SW480 (cell line): ENCODE measurements at regions not wholly inside any gene's neighbourhood (a gene's known extent, or its start where the extent isn't known, plus 50 kb on each side); places are given as distances from the start of the nearest gene placed in this dataset.

ENCODE experiments used
- DNase-seq: peaks from one replicate; pipeline ENCODE4 v3.0.0-alpha.2; 2016; ENCODE audit warnings: low spot score

DNA sequence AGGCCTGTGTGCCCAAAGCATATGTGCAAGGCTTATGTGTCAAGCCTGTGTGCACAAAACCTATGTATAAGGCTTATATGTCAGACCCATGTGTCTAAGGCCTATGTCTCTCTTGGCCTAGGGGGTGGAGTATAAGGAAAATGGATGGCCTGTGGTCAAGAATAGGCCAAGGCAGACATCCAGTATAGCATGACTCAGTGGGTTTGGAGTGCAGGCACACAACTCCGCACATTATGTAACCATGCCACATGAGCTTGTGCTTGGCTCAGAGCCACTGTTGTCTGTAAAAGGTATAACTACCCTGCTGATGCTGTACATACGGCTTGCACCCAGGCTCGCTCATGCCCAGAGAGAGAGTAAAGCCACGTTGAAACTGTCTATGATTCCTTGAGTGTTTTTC, 626.4 kb upstream of the NUDT12 start:
- DNase-seq = no peak

DNA sequence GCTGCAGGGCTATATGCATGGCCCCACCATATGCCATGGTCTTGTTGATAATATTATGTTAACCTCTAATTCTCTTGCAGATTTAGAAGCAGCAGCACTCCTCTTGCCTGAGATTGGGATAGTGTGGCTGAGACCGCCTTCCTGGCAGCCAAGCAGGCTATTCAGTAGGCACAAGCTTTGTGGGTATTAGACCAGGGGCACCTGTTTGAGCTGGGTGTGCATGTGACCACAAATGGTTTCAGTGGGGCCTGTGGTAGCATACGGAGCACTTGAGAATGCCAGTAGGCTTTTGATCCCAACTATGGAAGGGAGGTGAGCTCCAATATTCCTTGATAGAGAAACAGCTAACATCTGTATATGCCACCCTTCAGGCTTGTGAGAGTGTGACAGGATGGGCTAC, 625.1 kb upstream of the NUDT12 start:
- DNase-seq = no peak

DNA sequence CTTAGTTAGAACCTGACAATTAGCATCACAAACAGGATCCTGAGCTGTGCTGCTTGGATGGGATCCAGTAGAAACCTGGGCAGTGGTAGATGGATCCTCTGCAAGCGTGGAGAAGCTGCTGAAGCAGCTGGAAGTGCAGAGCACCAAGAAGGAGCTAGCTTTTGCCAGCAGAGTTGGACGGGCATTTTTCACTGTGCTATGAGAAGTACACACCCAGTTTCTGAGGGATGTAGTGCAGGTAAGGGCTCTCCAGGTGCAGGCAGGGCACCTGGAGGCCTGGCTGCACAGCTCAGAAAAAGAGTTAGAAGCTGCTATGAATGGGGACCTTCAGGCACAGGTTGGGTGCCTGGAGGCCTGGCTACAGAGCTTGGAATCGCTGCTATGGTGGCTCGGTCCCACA, 623.9 kb upstream of the NUDT12 start:
- DNase-seq = no peak

DNA sequence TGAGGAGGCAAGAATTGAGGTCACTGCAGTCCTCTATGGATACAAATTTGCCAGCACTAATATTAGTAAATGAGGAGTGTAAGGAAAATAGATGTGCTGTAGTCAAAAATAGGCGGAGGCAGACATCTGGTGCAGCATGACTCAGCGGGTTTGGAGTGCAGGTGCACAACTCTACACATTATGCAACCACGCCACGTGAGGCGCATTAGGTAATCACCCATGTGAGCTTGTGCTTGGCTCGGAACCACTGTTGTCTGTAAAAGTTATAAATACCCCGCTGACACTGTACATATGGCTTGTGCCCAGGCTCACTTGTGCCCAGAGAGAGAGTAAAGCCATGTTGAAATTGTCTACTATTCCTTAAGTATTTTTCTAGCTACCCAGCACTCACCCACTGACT, 623.5 kb upstream of the NUDT12 start:
- no peak for DNase-seq

DNA sequence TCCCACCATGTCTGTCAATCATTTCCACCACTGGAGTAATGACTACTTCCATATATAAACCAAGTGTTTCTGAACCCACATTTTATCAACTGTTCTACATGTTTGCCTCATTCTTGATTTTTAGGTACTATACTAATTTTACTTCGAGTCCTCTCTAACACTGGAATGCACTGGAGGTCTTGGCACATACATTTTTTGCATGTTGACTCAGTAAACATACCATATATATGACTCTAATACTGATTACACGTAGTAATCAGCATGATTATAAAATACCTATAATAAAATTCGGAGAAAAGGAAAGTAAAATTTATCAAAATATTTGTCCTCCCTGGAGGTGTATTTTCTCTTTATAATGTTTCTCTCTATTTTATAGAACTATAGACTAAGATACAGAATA, 621.7 kb upstream of the NUDT12 start:
- DNase-seq = no peak

DNA sequence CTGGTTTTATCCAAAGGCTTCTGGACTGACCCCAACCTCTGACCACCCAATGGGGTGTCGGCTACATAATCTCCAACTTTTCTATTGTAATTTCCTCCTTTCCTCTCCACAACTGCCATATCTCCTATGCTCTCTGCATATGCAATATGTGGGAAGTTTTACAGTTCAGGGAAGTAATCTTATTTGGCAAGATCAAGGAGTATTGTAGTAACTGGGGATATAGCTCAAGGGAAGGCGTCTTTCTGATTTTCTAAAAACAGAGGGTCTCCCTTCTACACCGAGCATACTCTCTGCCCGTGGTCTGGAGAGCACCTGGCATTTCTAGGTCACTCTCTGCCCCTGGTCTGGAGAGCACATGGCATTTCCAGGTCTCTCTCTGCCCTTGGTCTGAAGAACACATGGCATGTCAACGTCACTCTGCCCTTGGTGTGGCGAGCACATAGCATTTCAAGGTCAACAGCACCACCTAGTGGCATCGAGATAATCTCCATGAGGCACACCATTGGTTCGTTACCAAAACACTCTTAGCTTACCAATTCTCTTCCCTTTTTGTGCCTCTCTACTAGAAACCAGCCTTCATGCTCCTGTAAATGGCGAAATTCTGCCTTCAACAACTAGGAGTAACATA, 616.4 kb upstream of the NUDT12 start:
- peak; percentile 46 for DNase-seq

DNA sequence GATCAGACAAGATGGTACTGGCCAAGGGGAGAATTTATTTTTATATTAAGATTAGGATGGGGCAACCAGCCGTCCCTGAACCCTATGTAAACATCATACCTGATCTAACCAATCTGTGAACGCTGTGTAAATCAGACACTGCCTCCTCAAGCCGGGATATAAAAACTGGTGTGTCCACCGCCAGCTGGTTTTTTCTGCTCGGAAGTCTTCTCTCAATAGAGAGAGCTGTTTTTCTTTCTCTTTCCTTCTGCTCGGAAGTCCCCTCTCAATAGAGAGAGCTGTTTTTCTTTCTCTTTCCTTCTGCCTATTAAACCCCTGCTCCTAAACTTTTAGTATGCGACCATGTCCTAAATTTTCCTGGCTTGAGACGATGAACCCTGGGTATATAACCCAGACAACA, 615.5 kb upstream of the NUDT12 start:
- no peak for DNase-seq

DNA sequence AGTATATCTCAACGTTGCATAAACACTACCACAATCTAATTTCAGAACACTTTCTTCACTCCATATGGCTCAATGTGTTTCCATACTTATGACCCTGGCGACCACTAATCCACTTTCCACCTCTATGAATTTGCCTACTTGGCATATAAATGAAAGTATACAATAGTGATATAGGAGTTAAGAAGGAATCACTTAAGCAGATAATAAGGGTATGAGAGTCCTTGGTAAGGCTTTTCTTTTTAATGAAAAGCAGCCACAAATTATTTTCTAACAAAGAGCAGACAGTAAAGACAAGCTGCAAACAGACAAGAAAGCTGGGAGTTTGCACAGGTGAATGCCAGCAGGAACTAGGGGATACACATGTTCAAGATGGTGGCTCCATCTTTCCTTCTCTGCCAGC, 615.1 kb upstream of the NUDT12 start:
- no peak for DNase-seq

DNA sequence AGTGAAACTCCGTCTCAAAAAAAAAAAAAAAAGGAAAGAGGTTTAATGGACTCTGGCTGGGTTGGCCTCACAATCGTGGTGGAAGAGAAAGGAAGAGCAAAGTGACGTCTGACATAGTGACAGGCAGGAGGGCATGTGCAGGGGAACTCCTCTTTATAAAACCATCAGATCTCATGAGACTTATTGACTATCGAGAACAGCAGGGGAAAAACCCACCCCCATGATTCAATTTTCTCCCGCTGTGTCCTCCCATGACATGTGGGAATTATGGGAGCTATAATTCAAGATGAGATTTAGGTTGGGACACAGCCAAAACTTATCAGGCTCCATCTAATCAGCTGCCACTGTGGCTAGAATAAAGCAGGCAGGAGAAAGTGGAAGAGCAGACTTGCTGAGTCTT, 610.4 kb upstream of the NUDT12 start:
- no peak for DNase-seq

DNA sequence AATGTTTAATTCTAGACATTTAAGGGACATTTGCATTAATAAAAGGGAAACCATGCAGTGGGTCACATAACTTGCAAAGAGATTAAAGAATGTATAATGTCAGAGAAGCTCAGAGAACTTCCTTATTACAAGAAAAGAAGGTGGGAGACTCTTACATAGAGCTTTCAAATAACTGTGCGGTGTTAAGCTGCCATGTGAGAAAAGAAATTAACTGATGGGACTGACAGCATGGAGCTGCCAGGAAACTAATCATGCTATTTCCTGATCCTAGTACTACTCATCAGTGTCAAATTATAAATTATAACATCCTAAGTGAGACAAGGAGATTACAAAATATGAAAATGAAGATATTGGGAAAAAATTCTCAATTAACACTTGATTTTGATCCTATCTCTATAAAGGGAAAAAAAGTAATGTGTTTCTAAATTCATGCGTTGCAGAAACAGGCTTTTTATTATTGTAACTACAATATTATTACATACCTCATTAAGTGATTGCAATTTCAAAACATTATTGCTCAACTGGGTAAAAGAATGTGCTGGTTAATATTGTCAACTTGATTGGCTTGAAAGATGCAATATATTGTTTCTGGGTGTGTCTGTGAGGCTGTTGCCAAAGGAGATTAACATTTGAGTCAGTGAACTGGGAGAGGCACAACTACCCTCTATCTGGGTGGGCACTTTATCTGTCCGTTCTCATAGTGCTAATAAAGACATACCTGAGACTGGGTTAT, 609.5 kb upstream of the NUDT12 start:
- no peak for DNase-seq

DNA sequence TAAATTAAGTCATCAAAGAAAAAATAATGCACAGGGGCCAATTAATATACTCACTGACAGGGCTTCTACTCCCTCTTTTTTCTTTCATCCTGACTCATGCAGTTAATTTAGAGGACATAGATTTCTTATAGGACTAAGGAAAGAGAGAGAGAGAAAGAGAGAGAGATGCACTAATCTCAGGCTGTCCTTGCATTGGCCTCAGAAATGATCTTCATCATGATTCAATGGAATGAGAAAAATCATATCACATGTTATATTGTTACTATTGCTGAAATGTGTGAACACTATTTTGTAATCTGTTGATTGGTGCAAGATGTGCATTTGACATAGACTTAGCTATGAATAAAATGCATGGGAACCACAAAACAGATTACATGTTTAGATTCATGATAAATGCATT, 608.3 kb upstream of the NUDT12 start:
- no peak for DNase-seq

DNA sequence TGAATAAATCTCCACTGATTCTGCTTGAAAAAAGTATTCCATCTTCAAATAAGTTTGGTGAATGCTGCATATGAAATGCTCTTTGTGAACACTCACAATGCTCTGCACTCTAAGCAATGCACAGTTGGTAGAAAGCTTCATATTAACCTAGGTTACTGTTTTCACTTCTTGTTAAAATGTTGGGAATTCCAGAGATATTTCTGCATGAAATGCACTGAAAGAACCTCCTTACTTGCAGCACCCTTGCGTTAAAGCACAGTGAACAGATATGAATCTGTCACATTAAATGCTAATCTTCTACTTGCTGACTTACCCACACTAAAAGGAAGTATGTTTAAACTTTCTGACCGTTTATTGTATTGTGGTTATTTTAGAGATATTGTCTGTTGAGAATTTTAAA, 584.1 kb upstream of the NUDT12 start:
- no peak for DNase-seq

DNA sequence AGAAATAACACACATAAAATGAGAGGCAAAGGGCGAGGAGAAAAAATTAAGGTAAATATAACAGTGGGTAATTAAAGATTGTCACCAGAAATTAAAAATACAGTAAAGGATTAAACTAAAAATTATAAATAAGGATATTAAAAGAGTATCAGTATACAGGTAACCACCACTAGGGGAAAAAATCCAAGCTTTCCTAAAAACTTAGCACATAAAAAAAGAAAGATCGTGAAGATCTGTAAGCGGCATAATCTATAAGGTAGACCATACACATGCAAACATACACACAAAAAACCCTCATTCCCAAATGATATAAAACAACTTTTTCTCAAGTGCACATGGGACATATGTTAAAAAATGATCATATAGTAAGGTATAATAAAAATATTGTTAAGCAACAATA, 577.3 kb upstream of the NUDT12 start:
- DNase-seq = no peak

DNA sequence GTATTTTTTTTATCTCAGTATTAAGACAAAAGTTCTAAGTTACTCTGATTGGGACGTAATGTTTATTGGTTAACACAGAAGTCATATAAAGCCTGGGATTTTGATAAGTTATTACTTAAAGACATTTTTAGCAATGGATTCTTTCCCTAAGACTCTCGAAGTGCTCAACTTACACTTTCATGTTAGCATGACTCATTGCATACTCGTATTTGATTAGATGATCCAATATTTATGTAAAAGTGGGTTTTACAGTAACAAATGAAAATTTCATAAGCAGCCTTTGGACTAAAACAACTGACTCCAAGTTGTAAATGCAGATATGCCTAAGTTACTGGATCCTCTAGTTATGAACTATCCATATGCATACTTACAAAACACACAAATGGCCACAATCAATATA, 567.7 kb upstream of the NUDT12 start:
- DNase-seq = no peak

DNA sequence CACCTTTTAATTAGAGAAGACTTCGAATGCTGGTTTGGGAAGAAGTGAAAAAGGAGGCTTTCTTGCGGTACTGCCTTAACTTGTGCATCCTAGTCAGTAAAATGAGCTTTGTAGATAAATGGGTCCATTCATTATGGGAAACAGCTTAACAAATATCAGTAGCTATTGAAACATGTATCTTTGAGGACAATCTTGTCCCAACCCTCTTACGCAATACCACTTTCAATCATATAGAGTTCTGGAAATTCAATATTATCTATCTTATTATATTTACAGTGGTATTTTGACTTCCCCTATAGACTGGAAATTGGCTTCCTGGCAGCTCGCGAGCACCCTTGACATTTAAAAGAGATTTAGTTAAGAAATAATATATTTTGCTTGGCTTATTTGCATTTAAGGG, 565.8 kb upstream of the NUDT12 start:
- DNase-seq = no peak

DNA sequence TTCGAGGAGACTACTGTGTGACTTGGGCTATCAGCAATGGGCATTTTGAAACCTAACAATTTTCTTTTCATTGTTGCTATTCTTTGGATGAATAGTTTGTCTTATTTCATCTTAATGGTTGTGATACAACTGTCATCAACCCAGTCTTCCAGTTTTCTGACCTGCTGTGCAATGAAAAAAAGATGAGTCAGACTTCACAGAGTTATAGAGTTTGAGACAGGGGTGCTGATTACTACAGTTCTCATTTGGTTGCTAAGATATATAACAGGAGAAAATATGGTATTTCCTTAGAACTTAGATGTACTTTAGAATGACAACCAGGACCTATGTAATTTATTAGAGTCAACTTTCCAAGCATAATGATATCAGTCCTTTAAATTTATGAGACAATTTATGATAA, 564.4 kb upstream of the NUDT12 start:
- DNase-seq = no peak

DNA sequence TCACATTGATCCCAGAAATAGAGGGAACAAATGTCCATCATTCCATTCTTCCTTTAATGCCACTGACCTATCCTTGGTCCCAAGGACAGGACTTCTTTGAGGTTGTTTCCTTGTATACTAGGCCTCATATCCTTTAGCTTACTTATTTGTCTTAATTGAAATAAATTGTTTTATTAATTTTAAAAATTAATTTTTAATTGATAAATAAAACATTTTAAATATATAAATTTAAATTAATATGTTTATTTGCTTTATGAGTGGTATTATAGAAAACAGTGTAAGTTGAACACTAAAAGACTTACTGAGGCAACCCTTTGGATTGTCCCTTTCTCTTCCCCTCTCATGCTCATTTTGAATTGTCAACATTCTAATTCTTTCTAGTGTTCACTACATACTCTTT, 556.9 kb upstream of the NUDT12 start:
- no peak for DNase-seq

DNA sequence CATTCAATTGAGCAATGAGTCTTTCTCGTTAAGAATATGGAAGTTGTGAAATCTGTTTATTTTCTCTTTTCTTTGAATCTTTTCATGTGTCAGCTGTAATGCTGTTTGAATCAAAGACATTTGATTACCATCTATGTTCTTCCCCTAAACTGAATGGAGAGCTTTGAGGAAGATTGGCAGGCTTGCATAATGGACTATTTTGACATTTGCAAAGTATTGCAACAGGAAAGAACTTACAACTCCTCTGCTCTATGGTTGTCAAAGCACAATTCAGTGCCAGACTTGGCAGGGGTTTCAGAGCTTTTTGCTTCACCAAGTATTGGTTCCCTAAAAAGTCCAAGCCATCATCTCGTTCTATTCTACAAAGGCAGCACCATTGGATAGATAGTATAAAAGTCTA, 549.0 kb upstream of the NUDT12 start:
- no peak for DNase-seq

DNA sequence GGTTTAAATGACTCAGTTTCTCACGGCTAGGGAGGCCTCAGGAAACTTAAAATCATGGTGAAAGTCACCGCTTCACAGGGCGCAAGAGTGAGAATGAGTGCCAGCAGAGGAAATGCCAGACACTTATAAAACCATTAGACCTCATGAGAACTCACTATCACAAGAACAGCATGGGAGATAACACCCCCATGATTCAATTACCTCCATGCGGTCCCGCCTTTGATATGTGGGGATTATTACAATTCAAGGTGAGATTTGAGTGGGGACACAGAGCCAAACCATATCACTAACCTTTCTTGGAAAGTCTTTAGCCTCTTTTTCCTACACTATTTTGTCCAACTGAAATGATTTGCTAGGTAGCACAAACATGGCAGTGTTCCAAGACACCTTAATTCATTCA, 533.9 kb upstream of the NUDT12 start:
- no peak for DNase-seq

DNA sequence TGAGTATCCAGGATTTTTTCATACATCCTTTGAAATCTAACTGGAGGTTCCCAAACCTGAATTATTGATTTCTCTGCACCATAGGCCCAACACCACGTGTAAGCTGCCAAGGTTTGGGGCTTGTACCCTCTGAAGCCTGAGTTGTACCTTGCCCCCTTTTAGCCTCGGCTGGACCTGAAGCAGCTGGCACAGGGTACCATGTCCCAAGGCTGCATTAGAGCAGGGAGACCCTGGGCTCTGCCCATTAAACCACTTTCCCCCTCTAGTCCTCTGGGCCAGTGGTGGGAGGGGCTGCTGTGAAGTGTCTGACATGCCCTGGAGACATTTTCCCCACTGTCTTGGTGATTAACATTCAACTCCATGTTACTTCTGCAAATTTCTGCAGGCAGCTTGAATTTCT, 532.9 kb upstream of the NUDT12 start:
- no peak for DNase-seq

DNA sequence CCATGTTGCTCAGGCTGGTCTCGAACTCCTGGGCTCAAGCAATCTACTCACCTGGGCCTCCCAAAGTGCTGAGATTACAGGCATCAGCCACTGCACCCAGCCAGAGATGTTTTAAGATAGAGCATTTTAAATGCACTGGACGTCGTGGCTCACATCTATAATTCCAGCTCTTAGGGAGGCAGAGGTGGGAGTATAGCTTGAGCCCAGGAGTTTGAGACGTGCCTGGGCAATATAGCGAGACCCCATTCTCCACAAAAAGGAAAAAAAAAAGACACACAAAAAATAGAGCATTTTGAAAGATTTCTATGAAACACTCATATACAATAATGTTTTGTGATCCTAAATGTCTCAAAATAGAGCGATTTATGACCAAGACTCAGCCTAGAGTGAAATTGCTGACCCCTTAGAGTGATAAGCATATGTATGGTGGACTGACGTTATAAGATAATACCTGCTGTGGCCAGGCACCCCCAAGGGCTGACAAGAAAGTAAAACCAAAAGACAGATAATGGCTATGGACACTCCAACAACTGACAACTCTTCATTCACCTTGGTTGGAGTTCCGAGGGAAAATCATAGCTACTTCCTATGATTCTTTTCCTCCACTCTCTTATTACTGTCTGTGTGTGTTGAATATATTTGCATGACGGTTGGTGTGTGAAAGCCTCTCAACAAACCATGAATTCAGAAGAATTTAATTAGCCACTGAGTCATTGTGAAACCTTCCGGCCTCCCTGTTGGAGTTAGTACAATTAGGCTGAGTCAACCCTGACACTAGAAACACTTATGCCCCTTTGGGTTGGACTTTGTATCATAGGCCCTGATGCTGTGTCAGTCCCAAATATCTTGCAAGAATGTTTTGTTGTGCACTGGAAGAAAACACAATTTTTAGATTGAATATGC, 526.5 kb upstream of the NUDT12 start:
- peak; percentile 68 for DNase-seq

DNA sequence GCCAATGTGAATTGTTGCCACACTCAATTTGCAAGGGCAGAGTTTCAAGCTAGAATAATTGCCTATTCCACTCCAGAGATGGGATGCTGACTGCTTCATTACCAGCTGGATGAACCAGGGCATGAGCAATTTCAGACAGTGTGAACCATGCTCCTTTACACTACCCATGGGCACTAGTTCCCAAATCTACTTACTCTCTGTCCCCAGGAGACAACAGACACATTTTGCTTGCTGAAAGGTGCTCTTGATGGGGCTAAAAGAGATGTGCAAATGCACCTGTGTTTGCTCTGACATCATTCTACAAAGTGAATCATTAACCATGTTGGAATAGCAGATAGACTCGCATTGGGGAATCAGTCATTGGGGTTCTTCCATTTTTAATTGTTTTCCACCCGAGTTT, 522.3 kb upstream of the NUDT12 start:
- DNase-seq = peak; percentile 23

DNA sequence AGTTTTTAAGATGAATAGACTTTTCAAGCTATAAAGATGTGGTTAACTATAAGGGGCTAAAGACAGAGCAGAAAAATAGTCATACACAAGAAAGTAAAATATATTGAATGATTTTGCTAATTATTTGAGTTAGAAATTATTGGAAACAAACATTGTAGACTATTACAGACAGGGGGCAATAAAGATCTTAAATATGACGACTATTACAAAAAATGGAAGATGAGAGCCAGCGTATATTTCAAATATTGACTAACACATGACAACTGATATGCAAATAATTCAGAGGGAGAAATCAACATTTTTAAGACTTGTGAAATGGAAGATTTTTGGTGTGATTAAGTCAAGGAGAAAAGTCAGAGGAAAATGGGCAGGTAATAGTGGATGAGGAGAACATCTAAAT, 520.2 kb upstream of the NUDT12 start:
- DNase-seq = no peak
